DMS153 treated with DMSO at 0.1 percent for 48 hours (cell line): ENCODE measurements at regions not wholly inside any gene's neighbourhood (a gene's known extent, or its start where the extent isn't known, plus 50 kb on each side); places are given as distances from the start of the nearest gene placed in this dataset.

Experiments
- DNase-seq: peaks from one replicate; lab custom pipeline; 2025; ENCODE audit not compliant: unreplicated experiment; lab: John Stamatoyannopoulos, UW

DNA sequence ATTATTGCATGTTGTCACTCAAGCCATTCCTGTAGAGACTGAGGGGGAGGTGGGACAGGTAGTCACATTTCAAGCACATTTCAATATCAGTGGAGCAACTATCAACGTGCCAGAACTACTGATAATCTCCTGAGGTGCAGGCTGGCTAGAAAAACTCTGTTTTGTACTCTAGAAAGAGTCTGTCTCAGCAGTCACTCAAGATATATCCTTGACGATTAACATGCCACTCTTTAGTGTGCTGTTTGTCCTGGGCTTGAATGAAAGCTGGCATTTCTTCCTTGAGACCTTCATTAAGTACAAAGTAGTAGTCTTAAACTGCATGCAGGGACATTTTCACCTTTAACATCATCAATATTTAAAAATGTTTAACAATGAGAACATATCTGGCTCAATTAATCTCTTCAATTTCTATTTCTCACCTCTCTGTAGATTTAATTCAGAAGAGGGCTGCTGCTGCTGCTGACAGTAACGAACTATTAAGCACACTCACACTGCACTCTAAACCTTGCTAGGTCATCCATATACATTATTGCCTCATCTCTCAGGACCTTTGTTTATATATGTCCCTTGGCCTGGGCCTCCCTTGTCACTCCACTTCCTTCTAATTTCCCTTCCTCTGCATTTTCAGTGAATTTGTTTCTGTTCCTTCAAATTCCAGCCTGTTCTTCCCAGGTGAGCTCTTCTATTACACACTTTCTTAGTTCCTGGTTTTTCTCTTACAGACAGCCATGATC, 412.0 kb downstream of the HAPSTR1 start:
- no peak for DNase-seq

DNA sequence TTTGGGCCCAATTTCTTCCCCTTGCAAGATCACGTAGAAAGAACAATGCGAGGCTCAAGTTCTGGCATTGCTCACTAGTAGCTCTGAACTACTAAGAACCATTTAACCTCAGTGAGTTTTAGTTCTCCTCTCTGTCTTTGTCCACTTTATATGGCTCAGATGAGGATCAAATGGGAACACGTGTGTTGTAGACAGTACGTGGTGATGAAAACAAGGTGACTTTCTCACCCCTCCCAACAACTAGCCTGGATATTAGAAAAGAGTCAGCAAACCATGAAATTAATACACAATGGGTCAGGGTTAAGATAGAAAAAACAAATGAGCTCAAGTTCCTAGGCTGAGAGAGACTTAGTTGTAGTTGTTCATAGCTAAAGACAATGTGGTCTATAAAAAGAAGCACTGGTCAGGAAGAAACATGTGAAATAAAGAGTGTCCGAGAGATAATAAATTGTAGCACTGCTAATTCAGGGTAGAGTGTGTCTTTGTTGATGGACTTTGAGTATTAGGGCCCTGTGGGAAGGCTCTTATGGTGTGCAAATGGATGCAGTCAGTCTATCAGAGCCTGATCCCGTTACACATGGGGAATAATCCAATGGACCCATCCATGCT, 417.0 kb downstream of the HAPSTR1 start:
- DNase-seq = no peak

DNA sequence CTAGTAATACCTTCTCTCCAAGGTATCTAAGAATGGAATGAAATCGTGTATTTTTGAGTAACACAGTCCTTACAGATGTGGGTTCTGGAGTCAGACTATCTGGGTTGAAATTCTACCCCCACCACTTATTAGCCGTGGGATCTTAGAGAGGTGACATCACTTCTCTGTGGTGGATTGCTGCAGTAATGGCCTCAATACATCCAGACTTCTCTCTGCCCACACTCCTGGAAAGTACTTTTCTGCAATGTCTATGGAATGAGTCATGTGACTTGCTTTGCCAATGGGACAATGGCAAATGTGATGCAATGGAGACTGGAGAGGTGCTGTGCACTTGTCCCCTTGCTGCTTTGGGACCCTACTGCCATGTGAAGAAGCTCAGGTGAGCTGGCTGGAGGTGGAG, 418.2 kb downstream of the HAPSTR1 start:
- no peak for DNase-seq

DNA sequence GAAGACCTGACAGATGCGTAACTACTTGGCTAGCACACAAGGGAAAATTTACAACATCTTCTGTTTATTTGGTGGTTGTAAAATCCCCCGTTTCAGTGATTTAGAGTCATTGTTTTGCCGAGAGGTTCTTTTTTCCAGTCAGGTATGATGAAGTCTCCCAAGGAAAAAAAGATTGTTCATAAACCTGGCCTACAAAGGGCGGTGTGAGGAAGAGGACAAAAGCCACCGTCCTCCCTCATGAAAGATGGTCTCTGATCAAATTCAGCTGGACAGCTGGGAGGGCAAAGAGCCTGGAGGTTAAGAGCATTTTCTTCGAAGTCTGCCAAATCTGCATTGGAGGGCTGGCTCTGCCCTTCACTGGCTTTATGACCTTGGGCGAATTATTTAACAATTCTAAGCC, 419.9 kb downstream of the HAPSTR1 start:
- DNase-seq = no peak

DNA sequence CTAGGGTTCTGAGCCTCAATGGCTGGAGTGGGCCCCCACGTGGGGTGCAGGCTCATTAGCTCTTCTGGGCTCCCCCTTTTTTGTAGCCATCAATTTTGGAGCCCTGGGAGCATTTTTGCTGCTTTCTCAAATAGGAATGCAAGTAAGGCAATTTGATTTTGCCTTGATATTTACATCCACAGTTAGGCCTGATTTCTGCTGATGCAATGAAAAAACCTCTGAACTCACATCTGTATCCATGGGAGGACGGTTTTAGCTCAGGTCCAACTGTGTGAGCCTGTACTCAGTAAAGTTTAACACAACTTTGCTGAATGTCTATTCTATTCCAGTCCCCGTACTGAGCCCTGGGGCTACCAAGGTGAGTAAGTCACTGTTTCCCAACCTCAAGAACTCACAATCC, 425.0 kb downstream of the HAPSTR1 start:
- no peak for DNase-seq

DNA sequence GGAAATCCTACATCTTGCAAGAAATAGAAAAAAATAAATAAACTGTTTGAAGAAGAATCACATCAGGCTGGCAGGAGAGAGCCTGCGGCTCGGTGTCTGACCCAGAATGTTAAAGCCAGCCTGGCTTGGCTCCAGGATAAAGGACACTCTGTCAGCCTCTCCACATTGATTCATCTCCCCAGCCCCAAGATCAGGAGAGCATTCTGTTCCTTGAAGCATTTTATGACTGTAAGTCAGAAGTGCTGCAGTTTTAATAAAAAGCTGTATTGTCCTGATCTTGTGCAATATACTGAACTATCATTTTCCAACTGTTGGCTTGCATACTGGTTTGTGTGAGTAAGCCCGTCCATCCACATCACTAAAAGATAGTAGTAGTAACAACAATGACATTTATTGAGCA, 426.6 kb downstream of the HAPSTR1 start:
- DNase-seq = no peak

DNA sequence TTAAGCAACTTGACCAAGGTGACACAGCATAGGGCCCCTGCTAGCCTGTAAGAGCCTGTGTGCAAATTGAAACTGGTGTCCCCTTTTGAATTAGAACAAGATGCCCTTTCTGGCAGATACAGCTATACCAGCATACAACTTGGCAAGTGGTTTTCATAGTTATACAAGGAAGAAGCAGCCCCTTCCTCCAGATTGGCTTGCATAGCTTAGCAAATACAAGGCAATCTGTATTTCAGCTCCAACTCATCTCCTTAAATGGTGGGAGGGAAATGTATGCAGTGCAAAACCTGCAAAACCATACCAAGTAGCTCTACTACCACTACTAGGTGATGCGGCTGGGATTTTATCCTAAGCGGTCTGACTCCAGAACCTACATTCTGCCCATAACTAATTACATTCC, 427.1 kb downstream of the HAPSTR1 start:
- no peak for DNase-seq

DNA sequence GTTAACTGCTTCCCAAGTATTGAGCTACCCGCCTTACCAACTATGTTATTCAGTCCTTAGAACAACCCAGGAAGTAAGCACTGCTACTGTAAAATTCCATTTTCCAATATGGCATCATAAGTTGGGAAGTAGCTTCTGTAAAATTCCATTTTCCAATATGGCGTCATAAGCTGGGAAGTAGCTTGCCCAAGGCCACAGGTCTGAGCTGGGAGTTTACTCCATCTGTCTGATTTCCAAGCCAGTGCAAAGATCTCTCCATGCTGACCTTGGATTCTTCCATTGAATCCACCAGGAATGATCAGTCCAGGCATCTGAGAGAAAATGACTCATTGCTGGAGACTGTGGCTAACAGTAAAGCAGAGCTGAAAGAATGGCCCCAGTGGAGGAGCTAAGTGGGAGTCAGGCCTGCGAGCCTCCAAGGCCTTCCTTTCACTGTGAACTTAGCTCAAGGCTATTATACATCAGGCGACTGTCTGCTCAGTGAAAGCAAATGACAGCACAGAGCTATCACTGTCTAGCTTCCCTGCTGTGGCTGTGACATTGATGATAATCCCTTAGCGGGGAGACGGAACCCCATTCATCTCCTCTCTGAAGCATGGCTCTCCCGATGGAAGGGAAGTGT, 430.4 kb downstream of the HAPSTR1 start:
- DNase-seq = no peak

DNA sequence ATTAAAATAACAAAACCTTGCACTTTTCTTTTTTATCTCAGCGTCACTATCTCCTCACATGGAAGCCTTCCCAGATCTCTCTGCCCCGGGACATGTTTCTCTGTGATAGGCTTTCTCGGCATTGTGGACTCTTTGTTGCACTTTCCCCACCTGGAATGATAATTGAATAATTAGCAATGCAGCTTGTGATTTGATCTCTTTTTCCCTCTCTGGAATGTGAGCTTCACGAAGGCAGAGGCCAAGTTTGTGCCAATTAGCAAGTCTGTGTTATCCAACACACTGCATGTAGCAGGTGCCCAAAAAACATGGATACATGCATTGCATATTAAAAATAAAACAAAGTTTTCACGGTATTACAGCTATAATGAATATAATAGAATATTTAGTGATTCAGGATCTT, 431.2 kb downstream of the HAPSTR1 start:
- DNase-seq = no peak

DNA sequence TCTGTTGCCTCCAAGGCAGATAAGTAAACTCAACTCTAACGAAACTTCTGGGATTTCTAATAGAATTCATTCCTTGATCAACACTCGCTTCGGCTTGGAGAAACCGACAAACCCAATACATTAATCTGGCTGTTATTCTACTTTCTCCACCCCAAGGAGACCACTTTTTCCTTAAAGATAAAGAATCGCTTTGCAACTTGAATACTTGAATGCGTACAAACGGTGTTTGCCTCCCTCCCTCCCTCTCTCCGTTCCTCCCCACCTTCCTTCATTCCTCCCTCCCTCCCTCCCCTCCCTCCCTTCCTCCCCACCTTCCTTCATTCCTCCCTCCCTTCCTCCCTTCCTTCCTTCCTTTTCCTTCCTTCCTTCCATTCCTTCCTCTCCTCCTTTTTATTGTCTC, 432.6 kb downstream of the HAPSTR1 start:
- no peak for DNase-seq

DNA sequence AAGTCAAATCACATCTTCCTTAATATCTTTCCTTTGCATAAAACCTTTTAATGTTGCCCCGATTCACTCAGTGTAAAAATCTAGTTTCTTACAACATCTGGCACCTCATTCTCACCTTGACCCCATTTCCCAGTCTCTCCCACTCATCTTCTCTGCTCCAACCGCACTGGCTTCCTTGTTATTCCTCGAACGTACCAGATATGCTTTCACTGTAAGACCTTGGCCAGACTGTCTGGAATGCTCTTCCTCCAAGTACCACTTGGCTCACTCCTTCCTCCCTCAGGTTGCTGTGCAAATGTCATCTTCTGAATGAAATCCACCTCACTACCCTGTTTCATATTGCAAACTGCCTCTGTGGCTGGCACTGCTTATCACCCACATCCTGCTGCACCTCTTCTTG, 433.6 kb downstream of the HAPSTR1 start:
- DNase-seq = no peak

DNA sequence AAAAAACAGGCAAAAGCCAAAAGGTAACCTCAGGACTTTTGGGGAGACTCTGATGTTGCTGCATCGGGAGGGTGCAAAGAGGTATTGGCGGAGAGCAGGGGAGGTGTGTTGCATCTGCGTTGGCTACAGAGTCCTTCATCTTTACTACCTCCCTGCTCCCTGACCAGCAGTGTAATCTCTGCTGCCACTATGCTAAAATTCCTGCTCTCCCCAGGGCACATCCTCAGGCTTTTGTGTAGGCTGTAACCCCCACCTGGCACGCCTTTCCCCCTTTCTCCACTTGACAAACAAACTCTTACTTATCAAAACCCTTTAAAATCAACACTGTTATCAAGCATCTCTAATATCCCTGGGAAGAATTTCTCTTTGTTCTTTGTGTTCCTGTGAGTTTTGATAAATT, 435.3 kb downstream of the HAPSTR1 start:
- no peak for DNase-seq

DNA sequence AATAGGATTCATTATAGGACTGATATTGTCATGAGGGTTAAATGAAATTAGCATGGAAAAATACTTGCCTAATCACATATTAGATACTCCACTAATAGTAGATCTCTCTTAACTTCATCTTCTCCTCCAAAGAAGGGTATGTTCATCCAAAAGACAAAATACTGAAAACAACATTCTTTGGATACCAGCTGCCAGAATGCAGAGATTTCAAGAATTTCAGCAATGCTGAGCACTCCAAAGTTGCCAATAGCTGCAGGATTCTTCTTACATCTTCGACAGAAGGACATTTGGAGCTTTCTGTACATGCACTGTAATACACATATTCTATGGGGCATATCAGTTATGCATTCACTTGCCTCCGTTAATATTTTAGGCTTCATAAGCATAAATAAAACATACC, 436.5 kb downstream of the HAPSTR1 start:
- DNase-seq = no peak

DNA sequence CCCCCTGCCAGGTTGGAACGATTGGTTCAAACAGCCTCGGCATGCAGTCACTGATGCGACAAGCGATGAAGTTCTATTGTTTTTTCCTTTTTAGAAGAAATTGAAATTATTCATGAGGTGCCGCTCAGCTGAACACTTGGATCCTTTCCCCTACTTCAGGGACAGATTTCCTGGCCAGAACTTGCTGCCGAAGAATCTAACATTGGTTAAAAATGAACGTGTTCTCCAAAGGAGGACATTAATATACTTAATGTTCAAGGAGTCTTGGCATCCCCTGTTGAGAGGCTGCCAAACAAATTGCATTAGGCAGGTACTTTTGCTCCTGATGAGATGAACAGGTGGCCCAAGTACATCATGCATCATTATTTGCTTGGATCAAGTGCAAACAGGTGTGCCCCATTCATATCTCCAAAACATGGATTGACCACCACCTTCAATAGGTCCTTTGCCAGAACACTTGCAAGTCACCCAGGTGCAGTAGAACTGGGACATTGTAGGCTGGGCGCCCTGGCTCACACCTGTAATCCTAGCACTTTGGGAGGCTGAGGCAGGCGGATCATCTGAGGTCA, 437.2 kb downstream of the HAPSTR1 start:
- no peak for DNase-seq

DNA sequence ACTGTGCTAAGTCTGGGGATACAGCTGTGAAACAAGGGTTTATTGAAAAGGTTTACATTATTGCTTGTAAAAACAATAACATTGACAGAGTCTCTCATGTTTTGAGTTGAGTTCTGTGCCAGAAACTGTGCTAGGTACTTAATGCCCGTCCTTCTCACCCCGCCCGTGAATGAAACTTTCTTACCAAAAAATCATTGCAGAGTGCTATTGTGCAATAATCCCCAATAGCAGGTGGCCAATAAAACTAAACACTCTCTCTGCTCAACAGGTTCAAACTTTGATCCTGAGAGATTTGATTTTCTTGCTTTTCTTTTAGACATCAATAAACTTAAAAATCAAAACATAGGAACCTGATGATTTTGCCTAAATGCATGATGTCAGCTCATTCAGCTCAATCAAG, 441.6 kb downstream of the HAPSTR1 start:
- no peak for DNase-seq

DNA sequence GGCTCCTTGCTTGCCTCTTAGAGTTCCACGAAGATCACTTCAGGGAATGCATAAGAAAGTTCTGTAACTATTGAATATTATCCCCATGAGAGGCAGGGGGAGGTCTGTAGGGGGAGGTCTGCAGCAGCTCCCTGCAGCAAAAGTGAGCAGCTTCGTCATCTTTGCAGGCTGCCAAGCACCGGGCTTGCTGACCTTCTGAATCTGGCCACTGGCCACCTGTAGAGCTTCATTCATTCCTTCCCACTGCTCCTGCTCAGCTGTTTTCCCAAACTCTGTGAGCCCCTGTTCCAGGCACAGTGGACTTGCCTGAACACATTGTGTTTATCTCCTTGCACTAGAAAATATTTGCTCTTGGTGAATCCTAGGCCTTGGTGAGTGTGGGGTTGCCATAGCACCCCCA, 443.3 kb downstream of the HAPSTR1 start:
- DNase-seq = no peak

DNA sequence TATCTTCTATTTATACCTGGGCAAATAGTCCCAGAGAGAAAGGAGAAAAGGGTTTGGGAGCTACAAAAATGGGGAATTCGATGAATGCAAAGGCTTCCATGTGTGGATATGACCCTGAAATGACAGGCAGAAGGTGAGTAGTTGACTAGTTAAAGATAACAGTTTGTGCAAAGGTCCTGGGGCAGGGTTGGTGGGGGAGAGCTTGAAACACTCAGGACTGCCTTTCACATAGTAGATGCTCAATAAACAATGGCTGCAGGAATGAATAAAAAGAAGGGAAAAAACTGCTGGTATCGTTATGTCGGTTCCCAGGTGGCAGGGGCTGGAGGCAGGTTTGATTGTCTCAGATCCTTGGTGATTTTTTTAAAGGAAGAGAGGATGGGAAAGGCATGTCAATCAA, 445.5 kb downstream of the HAPSTR1 start:
- DNase-seq = no peak

DNA sequence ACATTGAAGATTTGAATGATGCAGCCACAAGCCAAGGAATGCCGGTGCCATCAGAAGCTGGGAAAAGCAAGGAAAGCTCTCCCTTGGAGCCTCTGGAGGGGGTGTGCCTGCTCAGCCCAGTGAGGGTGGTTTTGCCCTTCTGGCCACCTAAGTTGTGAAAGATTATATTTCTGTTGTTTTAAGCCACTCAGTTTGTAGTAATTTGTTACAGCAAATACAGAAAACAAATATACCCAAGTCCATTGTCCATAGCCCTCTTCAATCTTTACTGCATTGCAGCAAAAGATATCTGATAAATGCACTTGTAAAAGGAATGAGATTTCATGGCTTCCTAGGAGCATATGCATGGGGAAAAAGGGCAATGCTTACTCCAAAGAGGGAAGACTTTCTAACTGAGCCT, 447.9 kb downstream of the HAPSTR1 start:
- DNase-seq = no peak

DNA sequence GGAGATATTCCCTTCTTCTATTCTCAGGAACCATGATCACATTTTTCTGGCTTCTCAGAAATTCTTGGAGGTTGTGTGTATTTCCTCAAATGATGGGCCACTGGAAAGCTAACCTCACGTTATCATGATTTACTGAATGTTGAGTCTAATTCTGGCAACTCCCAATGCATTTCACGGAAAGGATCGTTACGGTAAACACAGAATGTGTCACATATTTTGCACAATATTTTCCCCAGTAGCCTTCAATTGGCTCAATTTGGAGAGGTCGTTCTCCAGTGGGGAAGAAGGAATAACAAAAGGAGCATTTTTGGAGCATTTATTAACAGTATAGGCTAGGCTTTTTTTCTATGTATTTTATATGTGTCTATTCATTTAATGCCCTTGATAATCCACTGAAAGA, 450.3 kb downstream of the HAPSTR1 start:
- DNase-seq = no peak

DNA sequence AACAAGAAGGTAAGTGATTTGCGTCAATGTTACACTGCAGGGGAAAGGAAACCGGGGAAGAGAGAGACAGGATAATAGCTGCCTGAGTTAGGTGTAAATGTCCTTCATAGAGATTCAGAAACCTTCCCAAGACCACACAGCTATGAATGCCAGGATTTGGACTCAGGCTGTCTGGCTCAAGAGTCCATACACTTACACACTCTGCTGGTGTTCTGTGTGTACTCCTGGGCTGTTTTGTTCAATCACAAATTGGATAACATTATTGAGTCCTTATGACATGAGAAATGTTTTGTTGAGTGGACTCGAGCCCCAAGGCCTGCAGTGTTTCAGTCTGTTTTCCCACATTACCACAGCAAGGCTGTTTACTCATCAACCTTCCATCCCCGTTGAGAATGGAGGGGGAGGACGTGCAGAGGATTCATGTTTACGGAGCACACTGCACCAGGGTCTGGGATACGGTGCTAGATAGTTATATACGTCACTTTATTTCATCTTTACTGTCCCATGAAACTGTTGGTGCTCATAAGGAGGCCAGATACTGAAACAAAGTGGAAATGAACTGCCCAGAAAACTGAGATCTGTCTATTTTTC, 450.8 kb downstream of the HAPSTR1 start:
- DNase-seq = no peak

DNA sequence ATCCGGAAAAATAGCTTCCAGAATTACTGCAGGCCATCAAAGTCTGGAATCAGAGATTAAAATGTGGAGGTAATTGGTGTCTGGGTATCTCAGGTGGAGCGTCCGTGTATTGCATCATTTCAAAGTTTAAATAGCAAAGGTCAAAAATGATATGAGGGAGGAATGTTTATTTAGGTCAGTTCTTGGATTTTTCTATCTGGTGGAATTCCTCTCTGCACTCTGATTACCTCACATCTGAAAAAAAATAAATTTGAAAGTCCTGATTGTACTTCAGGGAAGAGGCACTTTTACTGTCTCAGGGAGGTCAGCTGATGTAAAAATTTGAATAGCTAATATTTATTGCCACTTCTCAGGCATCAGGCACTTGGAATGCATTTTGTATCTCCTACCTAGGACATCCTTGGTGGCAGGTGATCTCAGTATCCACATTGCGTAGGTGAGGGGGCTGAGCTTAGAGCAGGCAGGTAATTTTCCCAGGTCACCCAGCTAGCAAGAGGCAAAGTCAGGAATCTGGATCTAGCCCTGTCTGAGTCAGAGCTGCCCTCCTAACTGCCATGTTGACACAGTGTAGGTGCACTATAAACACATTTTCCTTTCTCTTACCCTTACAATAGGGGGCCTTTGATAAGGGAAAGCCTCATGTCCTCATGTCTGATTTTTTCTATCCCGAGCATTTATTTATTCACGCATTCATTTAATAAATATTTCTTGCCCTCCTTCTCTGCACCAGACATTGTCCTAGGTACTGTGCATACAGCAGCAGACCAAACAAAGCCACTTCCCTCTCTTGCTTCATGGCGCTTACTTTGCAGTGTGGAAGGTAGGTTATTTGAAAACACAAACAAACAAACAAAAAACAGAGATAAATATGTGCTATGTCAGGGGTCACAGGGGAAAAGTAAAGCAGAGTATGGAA, 454.3 kb downstream of the HAPSTR1 start:
- no peak for DNase-seq
